HG03095 (cell line): ENCODE measurements at regions not wholly inside any gene's neighbourhood (a gene's known extent, or its start where the extent isn't known, plus 50 kb on each side); places are given as distances from the start of the nearest gene placed in this dataset.

ENCODE experiments used
- ATAC-seq: cut with Tn5 transposase; IDR thresholded peaks from one replicate; pipeline ENCODE4 v1.9.1; 2021; ENCODE audit warnings: moderate library complexity; ENCODE audit not compliant: unreplicated experiment

DNA sequence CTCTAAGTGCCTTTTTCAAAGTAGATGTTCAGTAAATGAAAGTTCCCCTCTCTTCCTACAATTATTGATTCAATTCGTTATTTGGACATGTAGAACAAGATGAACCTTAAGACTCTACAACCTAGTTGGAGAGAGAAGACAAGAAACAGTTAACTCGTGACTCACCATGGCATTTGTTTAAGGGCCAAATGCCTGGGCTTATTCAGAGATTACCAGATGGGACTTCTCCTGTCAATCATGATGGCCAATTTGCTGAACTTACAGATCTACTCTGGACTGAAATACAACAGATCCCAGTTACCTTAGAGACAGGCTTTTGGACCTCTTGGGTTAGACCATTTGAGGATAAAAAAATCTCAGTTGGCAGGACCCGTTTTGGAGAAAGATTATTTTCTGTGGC lies 93.5 kb downstream of the C1orf94 start:
- no peak for ATAC-seq

- no peak for ATAC-seq
Observed at GRCh38 chr1:34272152-34272551, 95.4 kb downstream of the C1orf94 start.

GRCh38 chr1:34275150-34275549 lies 98.4 kb downstream of the C1orf94 start:
- no peak for ATAC-seq

- no peak for ATAC-seq
Observed at GRCh38 chr1:34276606-34277005, 99.9 kb downstream of the C1orf94 start.

GRCh38 chr1:34277150-34277549 lies 100.4 kb downstream of the C1orf94 start:
- ATAC-seq, result no peak

- ATAC-seq, result no peak
Observed at GRCh38 chr1:34278211-34278610, 101.5 kb downstream of the C1orf94 start.

DNA sequence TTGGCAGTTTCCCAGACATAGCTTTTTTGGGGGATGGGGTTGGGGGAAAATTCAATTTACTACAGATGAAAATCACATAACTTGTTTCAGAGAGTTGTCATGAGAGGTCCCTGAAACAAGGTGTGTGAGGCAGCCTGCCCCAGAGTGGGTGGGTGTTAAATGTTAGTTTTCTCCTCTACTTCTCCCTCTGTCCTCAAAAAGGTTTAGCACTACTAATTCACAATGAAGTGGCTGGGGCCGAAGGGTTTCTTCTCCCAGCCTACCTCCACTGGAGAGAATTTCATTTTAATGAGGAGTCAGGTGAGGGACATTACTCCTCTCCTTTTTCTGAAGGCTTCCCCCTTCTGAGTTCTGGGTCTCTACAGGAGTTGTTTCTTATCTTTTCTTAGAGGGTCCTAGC lies 103.3 kb downstream of the C1orf94 start:
- ATAC-seq, result no peak

GRCh38 chr1:34280509-34280908 lies 103.8 kb downstream of the C1orf94 start:
- ATAC-seq, result no peak

GRCh38 chr1:34283142-34283541 lies 106.4 kb downstream of the C1orf94 start:
- ATAC-seq, result no peak

GRCh38 chr1:34286511-34286910 lies 109.8 kb downstream of the C1orf94 start:
- no peak for ATAC-seq

GRCh38 chr1:34290831-34291230 lies 114.1 kb downstream of the C1orf94 start:
- no peak for ATAC-seq

DNA sequence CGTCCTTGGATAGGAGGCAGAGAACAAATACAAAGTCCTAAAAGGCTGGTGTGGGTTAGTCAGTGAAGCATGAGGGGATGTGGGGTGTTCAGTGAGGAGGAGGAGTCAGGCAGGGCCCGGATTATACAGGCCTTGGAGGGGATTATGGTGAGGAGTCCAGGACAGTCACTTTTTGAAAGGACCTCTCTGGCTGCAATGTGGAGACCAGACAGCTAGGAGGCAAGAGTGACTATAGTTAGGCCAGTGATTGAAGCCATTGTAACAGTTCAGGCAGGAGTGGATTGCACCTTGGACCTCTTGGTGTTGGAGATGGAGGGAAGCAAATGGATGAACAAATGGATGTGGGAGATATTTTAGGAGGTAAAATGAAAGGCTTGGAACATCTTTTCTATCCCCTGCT lies 115.8 kb downstream of the C1orf94 start:
- ATAC-seq, result no peak

GRCh38 chr1:34296059-34296458 lies 119.4 kb downstream of the C1orf94 start:
- no peak for ATAC-seq

GRCh38 chr1:34302798-34303197 lies 126.1 kb downstream of the C1orf94 start:
- ATAC-seq, result no peak

DNA sequence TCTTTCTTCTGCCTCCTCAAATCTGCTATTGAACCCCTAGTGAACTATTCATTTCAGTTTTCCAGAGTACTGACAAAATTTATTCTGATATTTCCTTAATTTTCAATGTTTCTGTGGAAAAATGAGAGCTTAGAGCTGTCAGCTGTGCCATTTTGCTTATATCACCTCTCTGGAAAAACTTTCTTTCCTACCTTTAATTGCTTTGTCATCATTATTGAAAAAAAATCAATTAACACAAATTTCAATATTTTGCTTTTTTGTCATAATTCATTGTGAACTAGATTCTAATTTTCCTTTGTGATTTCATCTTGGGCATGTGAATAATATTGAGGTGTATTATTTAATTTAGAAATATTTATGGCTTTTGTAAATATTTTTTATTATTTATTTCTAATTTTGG lies 126.5 kb downstream of the C1orf94 start:
- ATAC-seq, result no peak

DNA sequence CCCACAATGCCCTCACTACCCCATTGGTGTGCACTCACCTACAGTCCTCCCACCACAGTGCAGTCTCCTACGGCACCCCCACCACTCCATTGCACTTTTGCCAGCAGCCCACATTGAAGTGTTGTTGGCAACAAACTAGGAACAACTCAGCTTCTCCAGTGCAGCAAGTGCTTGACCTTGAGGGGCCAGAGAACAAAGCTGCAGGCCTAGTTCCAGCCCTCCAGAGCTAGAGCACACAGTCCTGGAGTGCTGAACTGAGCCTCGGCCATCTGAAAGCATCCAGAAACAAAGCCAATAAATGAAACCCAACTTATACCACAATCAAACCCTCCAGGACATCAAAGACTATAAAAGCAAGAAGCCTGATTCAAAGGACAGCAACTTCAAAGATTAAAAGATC lies 129.9 kb downstream of the C1orf94 start:
- ATAC-seq, result no peak

DNA sequence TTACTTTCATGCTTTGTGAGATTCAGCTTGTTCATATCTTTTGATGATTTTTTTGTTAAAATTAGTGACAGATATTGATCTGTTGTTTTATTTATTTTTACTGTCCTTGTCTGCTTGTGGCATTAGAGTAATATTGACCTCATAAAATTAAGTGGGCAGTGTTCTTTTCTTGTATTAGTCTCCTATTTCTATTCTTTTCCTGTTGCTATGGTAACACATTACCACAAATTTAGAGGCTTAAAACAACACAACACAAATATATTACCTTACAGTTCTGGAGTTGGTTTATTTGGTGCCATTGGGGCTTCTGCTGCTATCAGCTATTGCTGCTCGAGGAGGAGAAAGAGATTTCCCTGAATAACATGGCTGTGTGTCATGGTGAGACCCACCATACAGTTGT lies 135.7 kb downstream of the C1orf94 start:
- ATAC-seq, result no peak

DNA sequence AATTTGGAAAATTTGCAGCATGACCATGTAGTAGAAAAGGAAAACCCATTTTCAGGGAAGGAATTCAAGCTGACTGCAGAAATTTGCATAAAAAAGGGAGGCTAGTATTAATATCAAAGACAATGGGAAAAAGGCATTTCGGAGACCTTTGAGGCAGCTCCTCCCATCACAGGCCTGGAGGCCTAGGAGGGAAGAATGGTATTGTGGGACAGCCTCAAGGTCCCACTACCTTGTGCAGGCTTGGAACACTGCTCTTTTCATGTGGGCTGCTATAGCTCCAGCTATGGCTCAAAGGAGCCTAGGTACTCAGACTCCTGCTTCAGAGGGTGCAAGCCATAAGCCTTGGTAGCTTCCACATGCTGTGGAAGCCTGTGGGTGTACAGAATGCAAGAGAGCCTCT lies 139.3 kb downstream of the C1orf94 start:
- ATAC-seq, result no peak

- no peak for ATAC-seq
Observed at GRCh38 chr1:34316773-34317172, 140.1 kb downstream of the C1orf94 start.

- no peak for ATAC-seq
Observed at GRCh38 chr1:34319218-34319617, 142.5 kb downstream of the C1orf94 start.

DNA sequence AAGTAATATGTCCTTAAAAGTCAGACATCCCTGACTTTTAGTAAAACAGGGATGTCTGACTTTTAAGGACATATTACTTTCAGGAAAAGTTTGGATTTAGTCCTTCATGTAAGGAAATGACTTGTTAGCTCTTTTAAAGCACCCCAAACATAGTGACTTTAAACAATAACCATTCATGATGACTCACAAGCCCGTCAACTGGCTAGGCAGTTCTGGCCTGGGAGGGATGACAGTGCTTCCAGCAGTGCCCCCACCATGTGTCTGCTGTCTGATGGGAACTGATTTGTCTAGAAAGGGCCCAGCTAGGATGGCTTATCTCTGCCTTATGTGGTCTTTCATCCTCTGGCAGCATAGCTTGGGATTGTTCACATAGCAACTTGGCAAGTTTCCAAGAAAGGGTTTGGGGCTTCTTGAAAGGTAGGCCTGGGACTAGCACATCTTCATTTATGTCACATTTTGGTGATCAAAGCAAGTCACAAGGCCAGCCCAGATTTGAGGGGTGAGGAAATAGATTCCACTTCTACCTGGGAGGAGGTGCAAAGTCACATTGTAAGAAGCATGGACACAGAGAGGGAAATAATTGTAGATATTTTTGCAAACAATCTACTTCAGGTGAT lies 143.5 kb downstream of the C1orf94 start:
- no peak for ATAC-seq

DNA sequence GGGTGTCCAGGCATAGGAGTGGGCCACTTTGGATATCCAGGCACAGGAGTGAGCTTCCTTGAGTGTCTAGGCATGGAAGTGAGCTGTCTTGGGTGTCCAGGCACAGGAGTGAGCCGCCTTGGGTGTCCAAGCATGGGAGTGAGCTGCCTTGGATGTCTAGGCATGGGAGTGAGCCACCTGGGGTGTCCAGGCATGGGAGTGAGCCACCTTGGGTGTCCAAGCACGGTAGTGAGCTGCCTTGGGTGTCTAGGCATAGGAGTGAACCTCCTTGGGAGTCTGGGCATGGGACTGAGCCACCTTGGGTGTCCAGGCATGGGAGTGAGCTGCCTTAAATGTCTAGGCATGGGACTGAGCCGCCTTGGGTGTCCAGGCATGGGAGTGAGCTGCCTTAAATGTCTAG lies 146.3 kb downstream of the C1orf94 start:
- ATAC-seq, result no peak

DNA sequence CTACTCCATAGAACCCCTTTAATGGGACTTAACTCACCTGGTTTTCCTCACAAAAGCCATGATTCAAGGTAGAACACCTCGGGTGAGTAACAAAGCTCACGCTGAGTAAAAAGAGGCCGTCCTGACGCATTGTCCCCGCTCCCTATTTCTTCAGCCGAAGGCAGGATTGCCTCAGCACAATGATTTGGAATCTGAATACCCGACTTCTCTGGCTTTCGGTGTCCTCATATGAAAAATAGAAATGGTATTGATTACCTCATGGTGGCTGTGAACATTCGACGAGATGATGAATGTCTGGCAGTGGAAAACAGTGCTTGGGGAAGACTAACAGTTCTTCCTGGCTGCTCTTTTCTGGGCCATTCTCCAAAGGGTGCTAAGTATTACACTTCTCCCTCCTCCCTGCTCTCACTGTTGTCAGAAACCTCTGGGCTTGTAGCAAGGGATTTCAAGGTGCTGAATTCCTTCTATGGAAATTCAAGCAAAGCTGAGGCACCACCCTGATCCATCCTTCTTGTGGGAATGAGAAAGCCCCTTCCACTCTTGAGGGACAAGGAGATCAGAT lies 148.3 kb downstream of the C1orf94 start:
- no peak for ATAC-seq
